Activated CD8-positive, alpha-beta T cell treated with anti-CD3 and anti-CD28 coated beads for 36 hours (primary cell): ENCODE measurements at regions not wholly inside any gene's neighbourhood (a gene's known extent, or its start where the extent isn't known, plus 50 kb on each side); places are given as distances from the start of the nearest gene placed in this dataset.

Experiments
- ATAC-seq: fragments of 200-7000 bp; cut with Tn5 transposase; one replicate; pipeline ENCODE4 v1.10.0; 2021; ENCODE audit warnings: mild to moderate bottlenecking, moderate library complexity
- CTCF ChIA-PET: fragments of 350-600 bp; sonication (Branson Sonifier 250); formaldehyde crosslinking; loops from one replicate; lab custom pipeline; 2021; ENCODE audit warnings: antibody characterized with exemption; lab: Charles Lee
- POLR2A ChIA-PET: fragments of 350-600 bp; sonication (Branson Sonifier 250); formaldehyde crosslinking; loops from one replicate; lab custom pipeline; 2021; ENCODE audit warnings: antibody characterized with exemption; lab: Charles Lee
- DNase-seq: peaks from one replicate; pipeline ENCODE4 v3.0.0-alpha.2; 2020
- H3K27ac Mint-ChIP-seq: one replicate; pipeline ENCODE4 v1.8.0; 2021; ENCODE audit warnings: mild to moderate bottlenecking, mixed read lengths
- H3K27me3 Mint-ChIP-seq: one replicate; pipeline ENCODE4 v1.8.0; 2021; ENCODE audit warnings: mixed read lengths
- H3K36me3 Mint-ChIP-seq: one replicate; pipeline ENCODE4 v1.8.0; 2021; ENCODE audit warnings: low read depth, mixed read lengths
- H3K4me1 Mint-ChIP-seq: one replicate; pipeline ENCODE4 v1.8.0; 2021; ENCODE audit warnings: low read depth, mixed read lengths
- H3K4me3 Mint-ChIP-seq: one replicate; pipeline ENCODE4 v1.8.0; 2021; ENCODE audit warnings: mild to moderate bottlenecking, moderate library complexity, mixed read lengths
- H3K9me3 Mint-ChIP-seq: one replicate; pipeline ENCODE4 v1.8.0; 2021; ENCODE audit warnings: mixed read lengths
- intact Hi-C: fragments of 100-400 bp; cut with micrococcal nuclease; formaldehyde crosslinking; loops from one replicate; pipeline ENCODE4 v1.10.0; 2022
- TF ChIP-seq, protein P1 (sequence below): fragments of 200-600 bp; IDR thresholded peaks from one replicate; pipeline ENCODE4 v1.8.0; 2022; ENCODE audit warnings: antibody characterized with exemption, mild to moderate bottlenecking

DNA sequence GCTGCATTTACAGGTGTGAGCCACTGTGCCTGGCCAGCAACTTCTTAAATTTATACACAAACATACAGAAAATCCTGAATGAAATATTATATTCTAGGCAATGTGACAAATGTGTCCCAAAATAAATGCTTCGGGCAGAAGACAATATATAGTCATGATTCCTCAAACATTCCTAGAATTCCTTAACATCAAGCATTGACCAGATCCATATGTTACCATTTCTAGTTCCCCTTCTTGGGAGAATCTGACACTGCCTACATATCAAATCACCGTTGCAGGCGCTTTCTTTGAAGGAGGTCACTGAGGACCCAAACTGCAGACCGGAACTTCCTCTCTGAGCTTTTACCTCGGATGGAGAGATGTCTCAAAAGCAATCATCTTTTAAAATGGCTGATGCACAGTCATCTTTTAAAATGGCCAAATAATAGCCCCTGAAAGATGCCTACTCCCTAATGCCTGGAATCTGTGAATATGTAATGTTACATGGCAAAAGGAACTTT, 323.5 kb downstream of the PHF14 start:
- intact Hi-C loops: no loop called here
- no peaks in the 10 kb centered on the region for H3K9me3 Mint-ChIP-seq
- ATAC-seq (no peak), DNase-seq (no peak)
- no peak overlapping the region for H3K27ac Mint-ChIP-seq
- H3K36me3 Mint-ChIP-seq: no peaks in the 10 kb centered on the region
- POLR2A ChIA-PET: no interaction called here
- H3K27me3 Mint-ChIP-seq: no peaks in the 10 kb centered on the region
- H3K4me3 Mint-ChIP-seq: no peak overlapping the region
- TF ChIP-seq, protein P1, sequence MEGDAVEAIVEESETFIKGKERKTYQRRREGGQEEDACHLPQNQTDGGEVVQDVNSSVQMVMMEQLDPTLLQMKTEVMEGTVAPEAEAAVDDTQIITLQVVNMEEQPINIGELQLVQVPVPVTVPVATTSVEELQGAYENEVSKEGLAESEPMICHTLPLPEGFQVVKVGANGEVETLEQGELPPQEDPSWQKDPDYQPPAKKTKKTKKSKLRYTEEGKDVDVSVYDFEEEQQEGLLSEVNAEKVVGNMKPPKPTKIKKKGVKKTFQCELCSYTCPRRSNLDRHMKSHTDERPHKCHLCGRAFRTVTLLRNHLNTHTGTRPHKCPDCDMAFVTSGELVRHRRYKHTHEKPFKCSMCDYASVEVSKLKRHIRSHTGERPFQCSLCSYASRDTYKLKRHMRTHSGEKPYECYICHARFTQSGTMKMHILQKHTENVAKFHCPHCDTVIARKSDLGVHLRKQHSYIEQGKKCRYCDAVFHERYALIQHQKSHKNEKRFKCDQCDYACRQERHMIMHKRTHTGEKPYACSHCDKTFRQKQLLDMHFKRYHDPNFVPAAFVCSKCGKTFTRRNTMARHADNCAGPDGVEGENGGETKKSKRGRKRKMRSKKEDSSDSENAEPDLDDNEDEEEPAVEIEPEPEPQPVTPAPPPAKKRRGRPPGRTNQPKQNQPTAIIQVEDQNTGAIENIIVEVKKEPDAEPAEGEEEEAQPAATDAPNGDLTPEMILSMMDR: no peak
- CTCF ChIA-PET: no interaction called here
- no peaks in the 10 kb centered on the region for H3K4me1 Mint-ChIP-seq

DNA sequence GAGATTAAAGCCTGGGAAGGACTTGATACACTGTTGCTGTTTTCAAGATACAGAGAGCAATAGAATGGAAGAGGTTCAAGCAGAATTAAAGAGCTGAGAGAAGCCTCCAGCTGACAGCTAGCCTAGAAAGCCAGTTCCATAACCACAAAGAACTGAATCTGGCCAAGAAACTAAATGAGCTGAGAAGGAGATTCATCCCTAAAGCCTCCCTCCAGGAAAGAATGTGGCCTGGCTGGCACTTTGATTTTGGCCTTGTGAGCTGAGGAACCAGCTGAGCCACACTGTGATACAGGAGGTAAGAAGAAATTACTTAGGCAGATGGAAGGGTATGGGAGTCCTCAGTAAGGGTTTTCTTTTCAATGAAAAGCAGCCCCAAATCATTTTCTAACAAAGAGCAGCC, 324.1 kb downstream of the PHF14 start:
- ChIA-PET POLR2A (no interaction called here), CTCF (no interaction called here)
- no peaks in the 10 kb centered on the region for H3K36me3 Mint-ChIP-seq
- H3K27me3 Mint-ChIP-seq: no peaks in the 10 kb centered on the region
- H3K4me3 Mint-ChIP-seq: no peak overlapping the region
- no peaks in the 10 kb centered on the region for H3K4me1 Mint-ChIP-seq
- no peak for DNase-seq
- no peak for ATAC-seq
- no peaks in the 10 kb centered on the region for H3K9me3 Mint-ChIP-seq
- TF ChIP-seq, protein P1: no peak
- intact Hi-C loops: no loop called here
- no peak overlapping the region for H3K27ac Mint-ChIP-seq

DNA sequence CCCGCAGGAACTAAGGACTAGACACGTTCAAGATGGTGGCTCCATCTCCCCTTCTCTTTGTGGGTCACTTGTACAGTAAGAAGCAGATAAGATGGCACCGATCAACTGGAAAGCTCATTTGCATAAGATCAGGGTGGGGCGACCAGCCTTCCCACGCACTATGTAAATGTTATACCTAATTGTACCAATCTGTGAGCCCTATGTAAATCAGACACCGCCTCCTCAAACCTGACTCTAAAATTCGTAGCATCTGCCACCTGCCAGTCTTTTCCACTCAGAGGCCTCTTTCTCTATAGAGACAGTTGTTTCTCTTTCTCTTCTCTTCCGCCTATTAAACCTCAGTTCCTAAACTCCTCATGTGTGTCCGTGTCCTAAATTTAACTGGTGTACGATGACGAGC, 324.5 kb downstream of the PHF14 start:
- H3K27ac Mint-ChIP-seq: no peak overlapping the region
- ATAC-seq (no peak), DNase-seq (no peak)
- H3K9me3 Mint-ChIP-seq: no peaks in the 10 kb centered on the region
- H3K4me3 Mint-ChIP-seq: no peak overlapping the region
- intact Hi-C loops: no loop called here
- no peaks in the 10 kb centered on the region for H3K4me1 Mint-ChIP-seq
- H3K27me3 Mint-ChIP-seq: no peaks in the 10 kb centered on the region
- ChIA-PET POLR2A (no interaction called here), CTCF (no interaction called here)
- TF ChIP-seq, protein P1: no peak
- no peaks in the 10 kb centered on the region for H3K36me3 Mint-ChIP-seq

DNA sequence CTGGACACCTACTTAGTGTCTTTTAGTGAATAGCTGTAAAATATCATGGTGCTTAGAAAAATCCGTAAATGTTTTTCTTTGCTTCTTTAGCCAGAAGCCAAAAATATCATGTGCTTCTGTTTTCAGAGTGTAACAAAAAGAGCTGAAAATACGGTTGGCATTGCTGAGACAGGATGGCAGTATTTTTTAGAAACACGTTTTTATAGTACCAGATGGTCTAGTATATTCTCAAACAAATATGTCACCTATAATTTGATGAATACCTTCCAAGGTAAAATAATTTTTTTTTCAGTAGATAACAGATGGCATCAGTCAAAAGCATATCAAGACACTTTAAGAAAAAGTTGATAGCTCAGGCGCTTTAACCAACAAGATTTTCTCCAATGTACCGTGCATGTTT, 326.6 kb downstream of the PHF14 start:
- no peaks in the 10 kb centered on the region for H3K4me1 Mint-ChIP-seq
- H3K27me3 Mint-ChIP-seq: no peaks in the 10 kb centered on the region
- CTCF ChIA-PET: no interaction called here
- TF ChIP-seq, protein P1: no peak
- intact Hi-C loops: no loop called here
- no peak overlapping the region for H3K27ac Mint-ChIP-seq
- POLR2A ChIA-PET: no interaction called here
- DNase-seq (no peak), ATAC-seq (no peak)
- H3K4me3 Mint-ChIP-seq: no peak overlapping the region
- no peaks in the 10 kb centered on the region for H3K36me3 Mint-ChIP-seq
- no peaks in the 10 kb centered on the region for H3K9me3 Mint-ChIP-seq

DNA sequence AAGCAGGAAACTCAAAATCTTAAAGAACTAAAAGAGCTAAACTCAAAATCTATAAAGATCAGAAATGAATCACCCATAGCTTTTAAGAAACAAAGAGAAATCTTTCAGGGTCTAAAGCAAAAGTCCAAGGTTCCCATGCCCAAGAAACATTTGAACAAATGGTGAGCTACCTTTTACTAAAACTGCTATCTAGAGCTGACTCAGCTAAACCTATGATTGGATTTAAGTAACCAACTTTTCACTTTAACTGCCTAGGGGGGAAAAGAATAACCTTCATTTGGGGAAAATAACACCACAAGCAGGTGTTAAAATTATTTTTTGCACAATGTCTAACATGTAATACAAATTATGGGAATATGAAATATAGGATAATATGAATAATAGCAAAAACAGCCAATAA, 328.4 kb downstream of the PHF14 start:
- no peaks in the 10 kb centered on the region for H3K4me1 Mint-ChIP-seq
- intact Hi-C loops: no loop called here
- no peak overlapping the region for H3K27ac Mint-ChIP-seq
- H3K27me3 Mint-ChIP-seq: no peaks in the 10 kb centered on the region
- TF ChIP-seq, protein P1: no peak
- no peaks in the 10 kb centered on the region for H3K36me3 Mint-ChIP-seq
- H3K9me3 Mint-ChIP-seq: no peaks in the 10 kb centered on the region
- ATAC-seq (no peak), DNase-seq (no peak)
- POLR2A ChIA-PET: no interaction called here
- H3K4me3 Mint-ChIP-seq: no peak overlapping the region
- CTCF ChIA-PET: interaction anchor here (1.2 kb wide), 1 partner anchor 41 kb away, joined by 4 read pairs; no protein-coding TSS in a partner anchor
